Peyer's patch (tissue), 4 donors: ENCODE measurements at regions not wholly inside any gene's neighbourhood (a gene's known extent, or its start where the extent isn't known, plus 50 kb on each side); places are given as distances from the start of the nearest gene placed in this dataset.

Experiments used
- CTCF ChIP-seq, 6 experiments: fragments of 450-650 bp in 4 of 6; fragments of 200-600 bp in 2 of 6; sonication (generic) in 1 of 6; IDR thresholded peaks; one replicate each; pipeline ENCODE4 v1.5.1; 2017 to 2019; ENCODE audit warnings: antibody characterized with exemption in 6 of 6, mild to moderate bottlenecking in 3 of 6, moderate library complexity in 1 of 6
- POLR2A ChIP-seq, 2 donors: fragments of 450-650 bp; IDR thresholded peaks; one replicate each; pipeline ENCODE4 v1.5.1; 2017; ENCODE audit warnings: antibody characterized with exemption in 2 of 2, mild to moderate bottlenecking in 2 of 2, moderate library complexity in 2 of 2

DNA sequence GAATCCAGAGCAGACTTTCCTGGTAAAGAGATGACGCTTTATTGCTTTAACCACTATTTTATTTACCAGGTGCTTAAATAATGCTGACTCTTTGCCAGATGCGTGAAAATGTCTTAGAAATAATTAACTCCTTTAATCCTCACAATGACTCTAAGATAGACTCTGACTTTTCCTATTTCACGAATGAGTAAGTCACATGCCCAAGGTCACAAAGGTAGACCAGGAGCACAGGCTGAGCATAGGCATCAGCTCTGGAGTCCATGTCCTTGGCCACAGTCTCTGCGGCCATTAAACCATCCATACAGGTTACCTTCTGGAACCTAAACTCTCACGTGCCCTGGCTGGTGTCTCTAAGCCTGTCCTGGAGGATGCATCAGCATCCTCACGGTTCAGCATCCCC lies 87.3 kb downstream of the ERCC5 start:
- no peak for TF ChIP-seq POLR2A (IDR thresholded peaks at IDR 0.05)
- TF ChIP-seq CTCF (IDR thresholded peaks at IDR 0.05): no peak
